WI38 (cell line): ENCODE measurements at regions not wholly inside any gene's neighbourhood (a gene's known extent, or its start where the extent isn't known, plus 50 kb on each side); places are given as distances from the start of the nearest gene placed in this dataset.
"Not testable (repeated sequence)": the region's sequence is repeated elsewhere in the genome, so short reads cannot be mapped to it uniquely, and the experiment has no call there.

ENCODE experiments used
- H3K4me3 ChIP-seq: 2 replicates; pipeline ENCODE4 v1.5.1; 2011; ENCODE audit warnings: low read depth, mild to moderate bottlenecking, control low read depth, low read length
- TF ChIP-seq, protein P1 (sequence below): IDR thresholded peaks from 2 replicates; pipeline ENCODE4 v1.5.1; 2012; ENCODE audit warnings: low read depth, mild to moderate bottlenecking, control low read depth, low read length

DNA sequence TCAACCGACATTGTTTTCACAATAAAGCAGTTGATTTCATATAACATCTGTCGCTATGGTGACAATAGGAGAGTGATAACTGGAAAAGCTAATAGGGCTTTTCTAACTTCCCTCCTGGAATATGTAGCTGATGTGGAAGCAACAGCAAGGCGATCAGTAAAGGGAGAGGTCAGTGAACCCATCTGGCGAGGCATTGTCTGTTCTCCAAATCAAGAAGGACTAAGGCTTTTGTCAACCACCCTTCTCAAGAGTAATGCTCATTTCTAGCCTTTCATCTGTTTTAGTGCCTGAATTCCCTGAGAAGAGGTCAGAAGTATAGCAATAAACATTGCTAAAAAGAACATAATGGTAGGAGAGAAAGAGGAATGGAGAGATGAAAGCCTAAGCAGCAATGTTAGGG lies 201.3 kb downstream of the AKAP7 start:
- TF ChIP-seq, protein P1, sequence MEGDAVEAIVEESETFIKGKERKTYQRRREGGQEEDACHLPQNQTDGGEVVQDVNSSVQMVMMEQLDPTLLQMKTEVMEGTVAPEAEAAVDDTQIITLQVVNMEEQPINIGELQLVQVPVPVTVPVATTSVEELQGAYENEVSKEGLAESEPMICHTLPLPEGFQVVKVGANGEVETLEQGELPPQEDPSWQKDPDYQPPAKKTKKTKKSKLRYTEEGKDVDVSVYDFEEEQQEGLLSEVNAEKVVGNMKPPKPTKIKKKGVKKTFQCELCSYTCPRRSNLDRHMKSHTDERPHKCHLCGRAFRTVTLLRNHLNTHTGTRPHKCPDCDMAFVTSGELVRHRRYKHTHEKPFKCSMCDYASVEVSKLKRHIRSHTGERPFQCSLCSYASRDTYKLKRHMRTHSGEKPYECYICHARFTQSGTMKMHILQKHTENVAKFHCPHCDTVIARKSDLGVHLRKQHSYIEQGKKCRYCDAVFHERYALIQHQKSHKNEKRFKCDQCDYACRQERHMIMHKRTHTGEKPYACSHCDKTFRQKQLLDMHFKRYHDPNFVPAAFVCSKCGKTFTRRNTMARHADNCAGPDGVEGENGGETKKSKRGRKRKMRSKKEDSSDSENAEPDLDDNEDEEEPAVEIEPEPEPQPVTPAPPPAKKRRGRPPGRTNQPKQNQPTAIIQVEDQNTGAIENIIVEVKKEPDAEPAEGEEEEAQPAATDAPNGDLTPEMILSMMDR = no peak
- H3K4me3 ChIP-seq = no peak overlapping the region

DNA sequence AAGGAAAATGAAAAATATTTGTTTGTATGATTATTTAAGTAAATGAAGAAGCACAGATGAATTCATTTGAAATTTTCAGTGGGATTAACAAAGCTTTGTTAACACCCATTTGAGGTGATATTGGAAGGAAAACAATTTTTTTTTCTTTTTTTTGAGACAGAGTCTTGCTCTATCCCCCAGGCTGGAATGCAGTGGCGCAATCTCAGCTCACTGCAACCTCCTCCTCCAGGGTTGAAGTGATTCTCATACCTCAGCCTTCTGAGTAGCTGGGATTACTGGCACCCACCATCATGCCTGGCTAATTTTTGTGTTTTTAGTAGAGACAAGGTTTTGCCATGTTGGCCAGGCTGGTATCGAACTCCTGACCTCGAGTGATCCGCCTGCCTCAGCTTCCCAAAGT lies 211.6 kb downstream of the AKAP7 start:
- H3K4me3 ChIP-seq = not testable (repeated sequence)

DNA sequence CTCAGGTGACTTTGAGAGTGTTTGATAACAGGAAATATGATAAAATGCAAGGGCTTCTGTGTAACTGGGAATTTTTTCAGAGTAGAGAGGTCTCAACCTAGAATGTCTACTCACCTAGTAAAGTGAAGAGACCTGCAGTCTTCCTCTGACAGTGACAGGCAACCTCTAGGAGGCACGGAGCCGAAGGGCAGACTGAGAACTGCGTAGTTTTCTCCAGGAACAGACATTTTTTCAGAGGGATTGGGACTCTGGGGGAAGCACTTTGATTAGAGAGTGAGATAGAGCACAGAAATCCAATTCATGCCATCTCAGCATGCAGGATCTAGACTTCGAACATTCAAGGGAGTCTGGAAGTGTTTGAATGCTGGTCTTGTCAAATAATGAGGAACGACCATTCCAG lies 213.3 kb downstream of the AKAP7 start:
- no peak overlapping the region for H3K4me3 ChIP-seq
- TF ChIP-seq, protein P1 = no peak

GRCh38 chr6:131349199-131349598 lies 213.9 kb downstream of the AKAP7 start:
- H3K4me3 ChIP-seq = no peak overlapping the region
- TF ChIP-seq, protein P1 = no peak

DNA sequence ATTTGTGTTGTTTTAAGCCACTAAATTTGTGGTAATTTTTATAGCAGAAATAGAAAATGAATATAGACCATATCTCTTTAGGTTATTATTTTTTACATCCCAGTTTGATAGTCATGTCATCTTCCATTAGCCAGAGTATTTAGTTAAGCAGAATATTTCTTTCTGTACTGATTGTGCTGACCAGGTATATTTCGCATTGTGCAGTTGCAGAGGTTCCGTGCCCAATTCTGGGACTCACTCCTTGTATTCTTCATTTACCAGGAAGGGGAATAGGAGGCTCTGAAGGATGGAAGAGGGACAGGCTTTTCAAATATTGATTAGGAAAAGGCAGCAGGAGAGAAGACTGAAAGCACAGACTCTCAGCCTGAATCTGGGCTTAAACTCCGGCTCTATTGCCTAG lies 217.8 kb downstream of the AKAP7 start:
- TF ChIP-seq, protein P1 = no peak
- H3K4me3 ChIP-seq = no peak overlapping the region

- TF ChIP-seq, protein P1 = no peak
- H3K4me3 ChIP-seq = no peak overlapping the region
These were observed 218.6 kb downstream of the AKAP7 start for GRCh38 chr6:131353876-131354275.

DNA sequence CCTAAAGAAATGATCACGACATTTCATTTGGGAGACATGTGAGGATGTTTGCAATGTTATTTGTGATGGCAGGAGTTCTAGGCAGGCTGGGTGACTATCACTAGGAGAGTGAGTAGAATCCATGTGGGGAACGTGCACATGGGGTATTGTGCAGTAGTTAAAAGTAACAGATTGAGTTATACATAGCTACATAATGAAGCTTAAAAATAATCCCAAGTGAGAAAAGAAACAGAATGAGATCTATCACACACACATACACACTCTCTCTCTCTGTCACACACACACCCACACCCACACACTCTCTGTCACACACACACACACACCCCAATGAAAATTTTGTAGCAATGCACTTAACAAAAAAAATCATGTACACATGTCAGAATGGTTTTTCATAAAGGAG lies 218.7 kb upstream of the ARG1 start:
- TF ChIP-seq, protein P1 = no peak
- no peak overlapping the region for H3K4me3 ChIP-seq

GRCh38 chr6:131356161-131356560 lies 216.9 kb upstream of the ARG1 start:
- H3K4me3 ChIP-seq = no peak overlapping the region
- TF ChIP-seq, protein P1 = no peak
